ENCODE measurements at regions not wholly inside any gene's neighbourhood (a gene's known extent, or its start where the extent isn't known, plus 50 kb on each side); places are given as distances from the start of the nearest gene placed in this dataset.
A peak's percentile ranks its signal among the peaks of the same experiment; 100 is the strongest.
"Not testable (repeated sequence)": the region's sequence is repeated elsewhere in the genome, so short reads cannot be mapped to it uniquely, and the experiment has no call there.

DNA sequence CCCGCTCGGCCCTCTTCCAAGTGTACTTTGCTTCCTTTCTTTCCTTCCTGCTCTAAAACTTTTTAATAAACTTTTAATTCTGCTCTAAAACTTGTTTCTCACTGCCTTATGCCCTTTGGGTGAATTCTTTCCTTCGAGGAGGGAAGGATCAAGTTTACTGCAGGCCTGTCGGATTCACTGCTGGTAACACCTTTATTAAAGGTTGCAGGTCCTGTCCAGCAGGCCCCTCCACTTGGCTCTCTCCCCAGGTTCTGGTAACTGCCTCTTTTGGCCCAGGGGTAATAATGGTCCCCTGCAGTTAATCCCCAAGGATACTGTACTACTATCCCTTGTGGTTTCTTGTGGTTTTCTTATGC, 152.7 kb upstream of the EEA1 start:
- no peak for DNase-seq

DNA sequence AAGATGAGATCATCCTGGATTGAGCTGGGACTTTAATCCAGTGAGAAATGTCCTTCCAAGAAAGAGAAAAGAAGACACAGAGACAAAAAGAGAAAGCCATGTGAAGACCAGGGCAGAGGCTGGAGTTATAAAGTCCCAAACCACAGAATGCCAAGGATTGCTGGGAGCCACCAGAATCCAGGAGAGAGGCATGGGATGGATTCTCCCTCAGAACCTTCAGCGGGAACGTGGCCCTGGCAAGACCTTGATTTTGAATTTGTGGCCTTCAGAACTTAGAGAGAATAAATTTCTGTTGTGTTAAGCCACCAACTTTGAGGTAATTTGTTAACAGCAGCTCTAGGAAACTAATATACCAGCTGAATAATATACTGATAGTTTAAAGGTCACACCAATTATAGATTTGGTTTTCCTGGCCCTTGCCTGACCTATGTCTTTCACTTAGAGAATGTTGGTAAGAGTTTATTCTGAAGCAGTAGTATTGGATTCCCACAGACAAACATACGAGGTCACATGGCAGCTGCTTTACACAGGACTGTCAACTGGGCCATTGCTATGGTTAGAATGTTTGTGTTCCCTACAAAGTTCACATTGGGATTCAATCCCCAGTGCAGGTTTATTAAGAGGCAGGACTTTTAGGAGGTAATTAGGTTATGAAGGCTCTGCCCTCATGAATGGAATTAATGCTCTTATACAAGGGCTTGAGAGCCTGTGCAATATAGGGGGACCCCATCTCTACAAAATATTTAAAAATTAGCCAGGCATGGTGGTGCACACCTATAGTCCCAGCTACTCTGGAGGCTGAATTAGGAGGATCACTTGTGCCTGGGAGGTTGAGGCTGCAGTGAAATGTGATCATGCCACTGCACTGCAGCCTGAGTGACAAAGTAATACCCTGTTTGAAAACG, 156.5 kb upstream of the EEA1 start:
- no peak for DNase-seq

DNA sequence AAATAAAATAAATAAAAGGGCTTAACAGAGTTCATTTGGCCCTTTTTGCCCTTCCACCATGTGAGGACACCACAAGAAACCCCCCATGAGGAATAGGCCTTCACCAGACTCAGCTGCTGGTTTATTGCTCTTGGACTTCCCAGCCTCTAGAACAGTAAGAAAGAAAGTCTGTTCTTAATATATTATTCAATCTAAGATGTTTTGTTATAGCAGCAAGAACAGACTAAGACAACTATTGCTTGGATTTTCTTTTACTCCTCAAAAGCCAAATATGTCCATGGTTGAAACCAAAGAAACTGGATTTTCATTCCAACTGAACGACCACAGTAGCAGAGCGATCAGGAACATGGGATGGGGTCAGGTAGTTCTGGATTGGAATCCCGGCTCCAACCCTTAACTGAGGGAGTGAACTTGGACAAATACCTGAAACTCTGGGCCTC, 157.2 kb upstream of the EEA1 start:
- no peak for DNase-seq

DNA sequence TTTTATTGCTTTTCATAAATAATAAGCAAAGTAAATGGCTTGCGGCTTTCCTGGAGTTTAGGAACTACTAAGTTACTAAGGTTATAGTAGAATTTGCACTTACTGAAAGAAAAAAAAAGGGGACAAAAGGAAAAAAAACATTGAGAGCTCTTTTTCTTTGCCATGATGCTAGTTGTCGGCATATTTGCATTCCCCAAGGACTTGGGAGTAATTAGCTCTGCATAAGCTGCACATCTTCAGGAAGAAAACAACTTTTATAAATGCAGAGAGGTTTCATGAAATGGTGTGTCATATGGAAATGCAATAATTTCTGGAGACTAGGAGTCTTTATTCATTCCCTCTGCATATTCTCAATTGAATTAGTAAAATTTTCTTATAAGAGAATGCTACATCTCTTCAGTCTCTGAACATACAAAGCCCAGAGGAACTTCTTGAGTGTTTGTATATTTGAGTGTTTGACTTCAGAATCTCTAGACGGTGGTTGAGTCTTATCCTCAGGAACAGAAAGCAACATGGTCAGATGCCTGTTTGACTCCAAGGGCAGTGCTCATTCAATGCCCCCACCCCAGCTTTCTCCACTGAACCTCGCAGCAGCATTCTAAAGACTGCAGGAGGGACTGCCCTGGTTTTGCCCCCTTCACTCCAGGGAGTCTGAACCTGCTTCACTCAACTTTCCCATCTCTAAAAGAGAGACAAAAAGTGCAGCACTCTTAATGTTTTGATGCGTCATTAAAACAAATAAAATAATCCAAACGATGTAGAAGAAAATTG, 158.9 kb upstream of the EEA1 start:
- no peak for DNase-seq

DNA sequence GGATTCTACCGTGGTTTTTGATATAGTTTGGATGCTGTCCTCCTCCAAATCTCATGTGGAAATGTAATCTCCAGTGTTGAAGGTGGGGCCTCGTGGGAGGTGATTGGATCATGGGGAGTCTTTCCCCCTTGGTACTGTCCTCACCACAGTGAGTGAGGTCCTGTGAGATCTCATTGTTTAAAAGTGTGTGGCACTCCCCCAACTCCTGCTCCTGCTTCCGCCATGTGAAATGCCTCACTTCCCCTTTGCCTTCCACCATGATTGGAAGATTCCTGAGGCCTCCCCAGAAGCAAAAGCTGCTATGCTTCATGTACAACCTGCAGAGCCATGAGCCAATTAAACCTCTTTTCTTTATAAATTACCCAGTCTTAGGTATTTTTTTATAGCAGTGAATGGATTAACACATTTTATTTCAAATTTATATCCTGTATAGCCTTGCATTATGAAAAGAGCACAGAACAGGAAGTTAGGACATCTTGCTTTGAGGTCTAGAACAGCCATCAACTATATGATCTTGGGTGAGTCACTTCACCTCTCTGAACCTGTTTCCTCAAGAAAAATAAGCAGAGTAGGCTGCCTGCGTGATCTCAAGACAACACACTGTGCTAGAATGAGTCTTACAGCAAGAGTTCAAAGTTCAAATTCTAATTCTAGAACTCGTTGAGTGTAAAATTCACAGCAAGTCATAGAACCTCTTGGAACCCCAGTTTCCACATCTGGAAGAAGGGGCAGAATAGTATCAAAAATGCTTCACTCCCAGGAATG, 160.9 kb upstream of the EEA1 start:
- no peak for DNase-seq

DNA sequence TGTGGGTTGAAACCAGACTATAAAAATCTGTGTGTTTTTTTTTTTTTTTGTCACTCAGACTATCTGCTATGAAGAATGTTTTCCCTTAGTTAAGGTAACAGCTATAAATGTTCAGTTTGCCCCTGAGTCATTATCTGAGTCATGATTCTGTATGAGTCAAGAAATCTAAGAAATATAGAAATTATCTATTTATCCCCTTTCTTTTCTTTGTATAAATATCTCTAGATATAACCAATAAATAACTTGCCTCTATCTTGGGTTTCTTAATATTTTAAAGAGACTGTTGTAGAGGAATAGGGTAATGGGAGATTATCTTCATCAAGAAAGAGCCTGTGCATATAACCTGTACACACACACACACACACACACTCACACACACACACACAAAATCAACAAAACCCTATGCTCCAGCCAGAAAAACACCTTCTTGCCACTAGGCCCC, 161.7 kb upstream of the EEA1 start:
- no peak for DNase-seq

DNA sequence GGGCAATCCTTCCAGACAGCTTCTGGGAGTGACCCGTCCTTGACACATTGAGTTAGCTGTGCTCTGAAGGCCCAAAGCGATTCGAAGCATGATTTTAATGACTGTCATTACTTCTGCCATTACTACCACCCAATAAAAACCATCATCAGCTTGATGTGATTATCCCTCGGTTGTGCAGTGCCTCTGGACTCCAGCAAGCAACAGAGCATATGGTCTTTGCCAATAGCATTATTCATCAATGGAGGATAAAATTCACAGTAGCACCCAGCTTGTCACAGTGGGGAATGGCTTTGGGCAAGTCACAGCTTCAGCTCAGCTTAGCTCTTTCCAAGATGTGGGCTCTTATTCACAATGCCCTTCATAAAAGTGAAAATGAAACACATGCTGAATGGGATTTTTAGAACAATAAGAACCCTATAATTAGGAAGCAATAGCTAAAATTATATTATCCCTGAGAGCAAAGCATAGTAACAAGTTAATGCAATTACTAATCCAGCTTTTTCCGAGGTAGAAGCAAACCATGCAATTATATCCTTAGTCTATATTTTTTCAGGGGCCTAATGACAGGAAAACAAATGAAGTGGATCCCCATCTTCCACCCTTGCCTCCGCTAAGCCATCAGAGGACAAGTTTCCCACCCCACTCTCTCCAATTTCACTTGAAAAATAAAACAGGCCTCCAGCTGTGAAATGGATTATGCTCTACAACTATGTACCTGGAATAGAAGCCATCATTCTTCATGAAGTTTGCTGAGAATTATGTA, 163.0 kb upstream of the EEA1 start:
- DNase-seq, result no peak

DNA sequence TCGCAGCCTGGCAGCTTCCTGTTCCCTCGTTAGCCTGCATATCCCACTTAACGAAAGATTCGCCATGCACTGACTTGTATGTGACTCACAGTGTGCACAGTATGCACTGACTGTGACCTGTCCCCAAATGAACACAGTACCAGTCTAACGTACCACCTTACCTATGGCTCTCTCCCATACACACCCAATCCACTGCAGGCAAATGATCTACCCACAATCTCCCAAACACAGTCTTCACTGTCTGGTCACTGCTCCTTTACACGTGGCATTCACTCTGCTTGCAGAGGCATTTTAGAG, 163.5 kb upstream of the EEA1 start:
- DNase-seq, result no peak

DNA sequence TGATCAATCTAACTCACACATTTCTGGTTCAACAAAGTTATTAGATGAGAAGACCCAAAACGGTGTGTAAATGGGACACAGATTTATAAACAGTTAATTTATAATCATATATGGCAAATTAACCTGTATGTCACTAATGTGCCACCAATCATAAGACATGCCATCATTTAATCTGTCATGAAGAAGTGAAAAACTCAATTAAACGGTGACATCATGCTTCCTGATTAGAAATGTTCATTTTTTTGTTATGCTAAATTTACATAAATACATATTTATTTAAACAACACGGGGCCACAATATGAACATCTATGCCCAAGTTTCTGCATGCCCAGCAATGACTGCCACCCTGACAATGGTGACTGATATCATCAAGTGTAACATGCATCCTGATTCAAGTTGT, 164.1 kb upstream of the EEA1 start:
- no peak for DNase-seq

DNA sequence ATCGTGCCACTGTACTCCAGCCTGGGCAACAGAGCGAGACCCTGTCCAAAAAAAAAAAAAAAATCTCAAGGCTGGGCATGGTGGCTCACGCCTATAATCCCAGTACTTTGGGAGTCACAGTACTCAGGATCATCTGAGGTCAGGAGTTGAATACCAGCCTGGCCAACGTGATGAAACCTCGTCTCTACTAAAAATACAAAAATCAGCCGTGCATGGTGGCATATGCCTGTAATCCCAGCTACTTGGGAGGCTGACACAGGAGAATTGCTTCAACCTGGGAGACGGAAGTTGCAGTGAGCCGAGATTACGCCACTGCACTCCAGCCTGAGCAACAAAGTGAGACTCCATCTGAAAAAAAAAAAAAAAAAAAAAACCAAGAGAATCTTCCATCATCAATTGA, 165.1 kb upstream of the EEA1 start:
- DNase-seq, result not testable (repeated sequence)

DNA sequence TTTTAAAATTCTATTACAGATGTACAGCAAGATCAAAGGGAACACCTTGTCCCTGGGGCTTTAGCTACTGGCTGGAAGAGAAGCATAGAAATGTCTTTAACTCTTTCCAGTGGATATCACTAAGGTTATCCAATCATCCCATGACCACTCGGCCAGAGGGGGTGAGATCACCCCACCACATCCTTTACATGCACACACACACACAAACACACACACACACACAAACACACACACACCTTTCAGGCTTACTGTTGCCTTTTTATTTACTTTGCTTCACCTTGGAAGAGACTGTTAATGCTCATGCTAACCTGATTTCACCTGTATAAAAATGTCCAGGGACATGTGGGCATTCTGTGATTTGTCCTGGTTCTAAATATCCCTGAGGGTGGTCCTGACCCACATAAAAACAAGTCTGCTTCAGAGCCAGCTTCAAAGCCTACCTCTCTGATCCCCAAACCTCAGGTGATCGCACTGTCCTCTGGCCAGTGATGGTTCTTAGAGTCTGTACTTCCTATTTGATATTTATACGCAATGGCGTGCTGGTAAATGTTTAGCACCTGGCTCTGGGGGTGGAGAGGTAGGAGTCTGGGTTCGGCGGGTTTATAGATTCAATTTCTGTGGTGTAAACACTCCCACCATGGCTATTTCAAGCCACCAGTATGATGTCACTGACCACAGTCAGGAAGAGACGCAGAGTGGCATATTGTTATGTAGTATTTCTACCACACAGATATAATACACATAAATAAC, 166.1 kb upstream of the EEA1 start:
- no peak for DNase-seq

DNA sequence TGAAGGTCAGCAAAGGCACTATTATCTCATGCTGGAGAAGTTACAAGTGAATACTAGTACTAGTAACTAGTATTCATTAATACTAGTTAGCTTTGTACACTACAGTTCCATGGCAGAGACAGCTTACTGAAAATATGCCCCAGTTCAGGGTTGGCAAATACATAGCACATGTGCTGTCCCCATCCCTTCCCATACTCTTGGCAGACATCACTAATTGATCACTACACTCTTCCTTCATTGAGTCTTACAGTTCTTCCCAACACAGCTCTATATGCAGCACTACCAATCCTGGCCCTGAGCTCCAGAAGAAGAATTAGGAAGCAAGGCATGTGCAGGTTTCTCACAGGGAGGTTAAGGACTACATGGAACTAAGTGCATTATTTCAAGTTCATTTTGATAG, 168.3 kb upstream of the EEA1 start:
- DNase-seq, result no peak

DNA sequence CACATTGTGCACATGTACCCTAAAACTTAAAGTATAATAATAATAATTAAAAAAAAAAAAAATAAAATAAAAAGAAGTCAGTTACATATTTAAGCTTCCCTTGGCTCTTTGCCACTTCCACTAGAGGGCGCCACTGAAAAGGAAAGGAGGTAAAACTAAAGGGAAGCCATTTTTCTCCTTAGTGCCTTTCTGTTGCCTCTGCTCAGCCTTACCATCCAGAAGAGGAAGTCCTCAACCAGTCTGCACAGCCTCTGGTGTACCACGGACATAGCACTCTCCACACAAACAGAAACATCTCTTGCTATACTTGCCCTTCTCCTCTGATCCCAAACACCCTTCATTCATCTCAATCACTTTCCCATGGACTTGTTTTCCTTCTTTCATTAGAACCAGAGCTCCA, 169.0 kb upstream of the EEA1 start:
- peak; percentile 35 to 73 for DNase-seq

DNA sequence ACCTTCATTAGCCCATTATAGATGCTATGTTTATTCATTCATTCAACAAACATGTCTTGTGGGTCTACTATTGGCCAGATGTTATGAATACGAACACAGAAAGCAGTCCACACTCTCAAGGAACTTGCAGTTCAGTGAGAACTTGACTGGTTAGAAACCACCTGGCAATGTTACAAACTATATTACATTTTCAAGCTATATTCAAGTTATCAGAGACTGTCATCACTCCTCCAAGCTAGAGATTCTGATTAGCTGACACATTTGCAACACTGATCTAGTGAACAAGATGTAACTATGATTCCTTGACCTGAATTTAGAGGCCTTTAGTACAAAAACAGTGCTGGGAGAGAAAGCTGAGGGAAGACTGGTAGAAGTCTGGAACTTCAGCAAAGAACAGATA, 170.7 kb upstream of the EEA1 start:
- DNase-seq, result no peak

DNA sequence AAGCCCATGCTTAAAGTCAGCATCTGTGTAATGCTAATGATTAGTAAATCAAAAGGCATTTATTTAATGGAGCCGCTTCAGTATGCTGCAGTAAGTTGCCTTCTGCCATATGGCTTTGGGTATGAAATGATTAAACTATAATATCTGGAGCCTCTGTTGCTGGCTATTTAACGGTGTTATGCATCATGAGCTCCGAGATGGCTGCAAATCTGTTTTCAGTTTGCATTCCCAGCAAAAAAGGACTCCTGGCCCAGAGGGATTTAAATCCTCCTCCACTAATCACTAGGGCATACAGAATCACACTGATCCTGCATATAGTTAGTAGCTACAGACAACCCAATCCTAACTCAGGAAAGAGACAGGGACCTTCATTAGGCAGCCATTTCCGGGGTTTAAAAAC, 171.5 kb upstream of the EEA1 start:
- DNase-seq, result no peak

DNA sequence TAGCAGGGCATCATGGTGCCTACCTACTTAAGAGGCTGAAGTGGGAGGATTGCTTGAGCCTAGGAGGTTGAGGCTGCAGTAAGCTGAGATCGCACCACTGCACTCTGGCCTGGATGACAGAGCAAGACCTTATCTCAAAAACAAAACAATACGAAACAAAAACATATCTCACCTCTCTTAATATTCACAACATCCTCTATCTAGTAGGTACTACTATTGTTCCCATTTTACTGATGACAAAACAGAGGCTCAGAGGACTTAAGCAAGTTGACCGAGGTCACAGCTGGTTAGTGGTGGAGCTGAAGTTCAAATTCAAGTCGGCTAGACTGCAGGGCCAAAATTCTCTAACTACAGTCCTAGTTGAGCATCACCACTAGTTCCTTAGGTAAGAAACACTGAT, 172.3 kb upstream of the EEA1 start:
- DNase-seq, result no peak

DNA sequence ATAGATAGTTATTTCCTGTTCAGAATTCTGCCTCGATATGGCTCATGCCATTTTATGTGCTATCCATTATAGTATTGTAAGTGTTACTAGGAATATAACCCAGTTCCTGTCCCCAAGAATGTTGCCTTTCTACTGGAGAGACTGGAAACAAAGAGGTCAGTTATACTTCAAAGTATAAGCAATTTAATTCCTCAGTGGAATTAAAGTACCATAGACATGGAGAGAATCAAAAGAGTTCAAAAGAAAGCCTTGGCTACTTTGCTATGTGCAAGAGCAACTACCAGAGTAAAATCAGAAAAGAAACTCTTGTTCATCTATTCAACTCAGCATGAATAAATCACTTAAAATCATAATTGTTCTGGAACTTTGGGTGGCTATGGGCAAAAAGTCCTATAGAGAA, 173.2 kb upstream of the EEA1 start:
- no peak for DNase-seq

DNA sequence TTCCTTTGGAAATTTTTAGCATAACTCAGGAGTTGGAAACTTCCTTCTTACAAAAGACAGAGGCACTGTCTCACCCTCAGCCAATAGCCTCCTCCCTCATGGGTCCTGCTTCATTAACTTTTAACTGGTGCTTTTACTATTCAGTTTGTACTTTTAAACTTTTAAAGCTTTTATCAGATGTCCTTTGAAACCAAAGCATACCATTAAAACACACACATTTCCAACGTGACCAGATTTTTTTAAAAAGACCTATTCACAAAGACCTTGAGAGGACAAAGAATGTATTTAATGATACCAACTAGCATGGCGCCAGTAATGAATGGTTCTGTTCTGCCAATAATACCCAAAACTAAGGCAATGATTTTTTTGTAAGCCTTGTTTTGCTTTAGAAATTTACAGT, 173.6 kb upstream of the EEA1 start:
- no peak for DNase-seq

DNA sequence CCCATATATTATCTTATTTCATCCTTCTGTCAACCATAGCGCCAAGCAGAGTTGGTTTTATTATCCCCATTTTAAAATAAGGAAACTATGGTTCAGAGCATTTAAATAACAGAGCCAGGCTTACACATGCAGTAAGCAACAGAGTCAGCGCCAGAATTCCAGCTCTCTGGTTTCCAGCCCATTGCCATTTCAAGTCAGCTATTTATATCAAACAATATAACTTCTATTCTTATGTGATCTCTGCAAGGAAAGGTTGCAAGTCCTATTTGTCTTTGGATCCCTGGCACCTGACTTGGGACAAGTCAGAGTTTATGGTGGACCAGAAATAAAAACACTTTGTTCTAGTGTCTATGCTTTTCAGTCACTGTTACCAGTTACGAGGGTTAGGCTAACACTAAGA, 174.1 kb upstream of the EEA1 start:
- no peak for DNase-seq

DNA sequence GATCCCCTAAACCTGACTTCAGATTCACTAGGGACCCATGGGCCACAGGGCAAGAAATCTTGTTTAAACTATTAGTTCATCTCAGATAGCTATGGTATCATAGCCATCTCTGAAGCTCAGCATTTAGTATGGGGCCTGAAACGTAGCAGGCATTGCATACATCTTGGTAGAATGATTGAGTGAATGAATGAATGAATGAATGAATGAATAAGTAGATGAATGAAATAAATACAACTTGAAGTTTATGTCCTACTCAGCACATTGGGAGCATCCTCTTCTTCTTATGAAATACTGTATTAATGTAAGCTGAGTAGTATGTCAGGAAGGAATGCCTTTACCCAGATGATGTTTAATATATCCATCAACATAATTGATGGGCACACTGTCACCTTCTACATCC, 175.4 kb upstream of the EEA1 start:
- DNase-seq, result no peak

DNA sequence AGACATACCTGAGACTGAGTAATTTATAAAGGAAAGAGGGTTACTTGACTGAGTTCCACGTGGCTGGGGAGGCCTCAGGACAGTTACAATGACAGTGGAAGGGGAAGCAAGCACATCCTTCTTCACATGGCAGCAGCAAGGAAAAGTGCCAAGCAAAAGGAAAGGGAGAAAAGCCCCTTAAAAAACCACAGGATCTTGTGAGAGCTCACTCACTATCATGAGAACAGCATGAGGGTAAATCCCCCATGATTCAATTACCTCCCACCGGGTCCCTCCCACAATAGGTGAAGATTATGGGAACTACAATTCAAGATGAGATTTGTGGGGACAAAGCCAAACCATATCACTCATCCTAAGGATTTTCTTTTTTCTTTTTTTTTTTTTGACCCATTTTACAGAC, 177.8 kb upstream of the EEA1 start:
- no peak for DNase-seq
